ENCODE measurements at regions not wholly inside any gene's neighbourhood (a gene's known extent, or its start where the extent isn't known, plus 50 kb on each side); places are given as distances from the start of the nearest gene placed in this dataset.

DNA sequence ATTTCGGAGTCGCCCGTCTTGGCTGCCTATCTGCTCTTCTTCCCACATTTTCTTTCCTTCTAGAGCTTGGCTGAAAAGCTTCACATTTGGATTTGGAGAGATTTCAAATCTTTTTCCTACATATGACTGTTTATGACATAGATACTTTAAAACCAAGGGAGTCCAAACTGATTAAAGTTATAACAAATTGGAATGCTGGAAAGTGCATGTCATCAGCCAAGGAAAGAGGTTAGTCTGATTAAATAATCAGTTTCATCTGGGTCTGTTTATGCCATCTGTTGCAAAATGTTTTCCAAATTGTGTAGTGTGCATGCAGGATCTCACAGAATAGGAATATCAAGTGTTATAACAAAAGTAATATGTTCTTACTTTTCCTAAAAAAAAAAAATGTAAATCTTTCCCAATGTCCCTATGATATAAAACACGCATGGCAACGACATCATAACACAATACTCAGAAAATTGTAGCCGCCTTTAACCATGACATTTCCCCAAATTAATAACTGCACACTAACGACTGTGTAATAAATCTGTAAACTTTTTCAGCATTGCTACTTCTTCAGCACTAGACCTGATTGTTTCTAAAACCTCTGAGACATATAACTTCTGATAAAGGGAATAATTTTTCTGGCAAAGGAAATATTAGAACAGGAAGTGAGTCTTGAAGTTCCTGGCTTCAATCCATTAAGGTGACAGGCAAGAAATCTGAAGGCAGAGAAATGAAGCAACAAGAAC, 230.2 kb upstream of the FOXQ1 start:
- DNase-seq: no peak

DNA sequence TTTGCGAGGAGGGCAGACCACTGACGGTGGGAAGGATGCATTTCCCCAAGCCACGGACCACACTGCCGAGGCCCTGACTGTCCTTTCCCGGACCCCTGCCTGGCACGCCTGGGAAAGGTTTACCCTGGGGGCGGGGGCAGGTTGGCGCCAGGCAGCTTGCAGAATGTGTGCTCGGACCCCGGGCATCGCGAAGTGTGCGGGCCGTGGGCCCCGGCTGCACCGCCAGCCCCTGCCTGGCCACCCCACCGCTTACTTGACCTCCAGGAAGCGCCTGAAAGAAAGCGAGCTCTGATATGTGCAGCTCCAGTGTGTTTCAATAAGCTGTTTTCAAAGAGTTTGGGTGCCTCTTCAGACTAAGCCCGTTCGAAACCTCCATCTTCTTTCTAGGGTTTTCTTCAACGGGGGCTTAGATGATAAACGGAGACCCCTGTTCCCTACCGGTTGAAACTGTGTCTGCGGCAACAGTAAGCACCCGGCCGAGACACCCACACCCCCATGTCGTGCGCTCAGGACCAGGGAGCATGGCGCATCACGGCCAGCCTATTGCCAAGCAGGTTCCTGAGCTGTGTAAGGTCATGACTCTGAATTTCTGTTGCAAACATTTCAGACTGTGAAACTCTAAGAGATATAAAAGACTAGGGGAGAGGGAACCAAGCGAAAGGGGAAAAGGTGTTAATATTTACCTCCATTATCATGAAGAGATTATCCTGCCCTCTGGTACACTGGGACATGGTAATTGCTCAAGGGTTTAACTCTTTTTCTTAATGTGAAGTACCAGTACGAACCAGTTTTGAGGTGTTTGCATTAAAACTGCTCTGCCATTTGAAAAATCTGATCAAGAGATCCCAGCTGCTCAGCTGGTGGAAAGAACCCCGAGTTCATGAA, 231.2 kb upstream of the FOXQ1 start:
- TF ChIP-seq POLR2A (IDR thresholded peaks at IDR 0.05; ENCODE audit: low read length) (no peak), GATA1 (IDR thresholded peaks at IDR 0.05; ENCODE audit: low read depth, low read length) (no peak)
- DNase-seq: no peak

More for the DNA sequence above, 230.2 kb upstream of the FOXQ1 start:
- TF ChIP-seq GATA1 (IDR thresholded peaks at IDR 0.05; ENCODE audit: low read depth, low read length) (no peak), POLR2A (IDR thresholded peaks at IDR 0.05; ENCODE audit: low read length) (no peak)

DNA sequence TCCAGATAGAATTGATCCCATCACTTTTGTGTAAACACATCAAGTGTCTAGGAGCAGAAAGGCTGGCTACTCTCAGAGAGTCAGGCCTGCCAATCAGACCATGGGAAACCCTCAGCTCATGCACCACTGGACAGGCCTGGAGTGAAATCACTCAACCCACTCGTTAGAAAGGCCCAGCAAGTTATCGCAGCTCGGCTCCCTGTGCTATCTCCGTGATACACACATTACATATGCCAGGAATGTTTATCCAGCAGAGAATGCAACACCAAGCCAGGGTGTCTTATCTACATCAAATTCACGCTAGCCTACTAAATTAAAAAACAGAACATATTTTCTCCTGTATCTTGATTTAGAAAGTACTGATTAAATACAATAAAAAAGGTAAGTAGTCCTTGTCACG, 232.4 kb upstream of the FOXQ1 start:
- TF ChIP-seq GATA1 (IDR thresholded peaks at IDR 0.05; ENCODE audit: low read depth, low read length) (no peak), POLR2A (IDR thresholded peaks at IDR 0.05; ENCODE audit: low read length) (no peak)
- DNase-seq: peak in 1 of 2 experiments; percentile 4

DNA sequence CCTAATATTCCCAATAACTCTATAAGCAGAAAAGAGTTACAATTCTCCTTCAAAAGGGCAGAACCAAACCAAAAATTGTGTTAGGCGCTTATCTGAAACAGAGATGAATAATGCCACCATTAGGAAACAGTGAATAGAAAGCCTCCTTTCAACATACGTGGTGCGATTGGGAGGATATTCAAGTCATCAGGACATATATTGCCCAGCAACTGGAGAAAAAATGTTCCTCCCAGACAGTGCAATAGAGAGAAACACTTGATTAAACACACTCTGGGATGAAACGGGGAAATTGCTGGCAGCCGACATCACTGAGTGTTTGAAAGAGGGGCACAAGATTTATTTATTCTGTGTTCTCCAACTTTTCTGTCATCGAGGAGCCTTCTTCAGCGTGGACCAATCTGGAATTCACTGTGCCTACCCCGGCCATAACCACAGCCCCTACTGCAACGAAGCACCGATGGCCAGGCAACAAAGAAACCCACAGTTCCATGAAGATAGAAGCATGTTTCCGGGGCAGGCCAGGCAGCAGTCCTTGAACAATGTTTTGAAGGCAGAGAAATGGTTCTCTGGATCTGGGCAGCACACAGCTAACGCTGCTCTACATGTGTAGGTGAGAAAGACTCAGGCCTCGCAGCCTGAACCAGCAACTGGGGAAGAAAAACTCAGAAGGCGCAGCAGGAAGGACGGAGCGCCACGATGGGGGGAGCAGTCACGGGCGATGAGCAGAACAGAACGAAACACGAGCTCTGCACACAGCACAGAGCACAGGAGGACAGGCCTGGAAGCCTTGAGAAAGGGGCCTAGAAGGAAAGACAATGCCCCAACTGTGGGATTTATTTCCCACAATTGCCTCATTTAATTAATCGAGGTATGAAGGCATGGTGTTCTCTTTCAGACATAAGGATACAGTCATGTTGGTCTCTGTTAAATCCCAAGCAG, 234.2 kb upstream of the FOXQ1 start:
- no peak for TF ChIP-seq GATA1 (IDR thresholded peaks at IDR 0.05; ENCODE audit: low read depth, low read length)
- no peak for TF ChIP-seq POLR2A (IDR thresholded peaks at IDR 0.05; ENCODE audit: low read length)
- no peak for DNase-seq

DNA sequence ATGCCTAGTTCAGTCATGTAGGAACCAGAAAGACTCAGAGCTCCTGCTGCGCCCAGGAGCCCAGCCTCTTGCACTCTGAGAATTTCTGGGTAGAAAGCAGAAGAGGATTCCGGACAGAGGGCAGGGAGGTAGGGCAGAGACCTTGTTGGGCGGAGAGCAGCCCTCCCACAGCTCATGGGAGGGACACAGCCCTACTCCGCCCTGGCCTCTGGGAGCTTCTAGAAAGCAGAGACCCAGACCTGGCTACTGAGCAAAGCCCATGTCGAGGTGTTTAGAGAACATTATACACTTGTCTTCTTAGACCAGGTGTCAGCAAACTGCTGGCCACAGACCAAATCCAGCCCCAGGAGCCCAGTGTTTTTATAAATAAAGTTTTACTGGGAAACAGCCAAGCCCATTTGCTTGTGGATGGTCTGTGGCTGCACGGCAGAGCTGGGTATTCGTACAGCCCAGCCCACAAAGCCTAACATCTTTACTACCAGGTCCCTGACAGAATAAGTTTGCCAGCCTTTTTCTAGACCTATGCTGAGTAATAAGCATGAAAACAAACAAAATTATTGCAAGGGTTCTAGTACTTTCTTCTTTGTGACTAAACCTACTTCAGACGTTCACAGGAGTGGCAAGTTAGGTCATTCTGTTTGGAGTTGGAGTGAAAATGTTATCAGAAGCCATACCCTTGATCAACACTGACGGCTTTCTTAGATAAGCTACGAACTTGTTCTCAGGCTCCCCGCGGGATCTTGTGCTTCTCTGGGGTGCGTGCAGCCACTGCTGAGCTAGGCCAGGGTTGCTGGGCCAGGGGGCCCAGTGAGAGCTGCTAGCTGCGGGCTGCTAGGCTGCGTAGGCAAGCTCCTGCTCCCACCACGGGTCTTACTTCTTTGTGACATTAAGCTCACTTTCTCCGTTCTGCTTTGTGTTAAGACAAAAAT, 235.1 kb upstream of the FOXQ1 start:
- TF ChIP-seq POLR2A (IDR thresholded peaks at IDR 0.05; ENCODE audit: low read length) (no peak), GATA1 (IDR thresholded peaks at IDR 0.05; ENCODE audit: low read depth, low read length) (peak; percentile 44)
- peak; percentile 58 to 85 for DNase-seq

DNA sequence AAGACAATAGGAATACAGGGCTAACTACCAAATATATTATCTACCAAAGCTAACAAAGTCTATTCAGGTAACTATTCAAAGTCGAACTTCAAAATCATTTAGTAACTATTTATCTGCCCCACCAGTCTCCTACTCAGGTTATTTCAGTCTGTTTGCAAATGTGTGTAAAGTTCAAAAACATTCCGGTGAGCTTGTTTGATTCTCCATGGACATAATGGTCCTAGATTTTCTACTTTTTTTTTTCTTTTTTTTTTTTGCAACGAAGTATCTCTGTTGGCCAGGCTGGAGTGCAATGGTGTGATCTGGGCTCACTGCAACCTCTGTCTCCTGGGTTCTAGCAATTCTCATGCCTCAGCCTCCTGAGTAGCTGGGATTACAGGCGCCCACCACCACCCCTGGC, 236.0 kb upstream of the FOXQ1 start:
- TF ChIP-seq POLR2A (IDR thresholded peaks at IDR 0.05; ENCODE audit: low read length): no peak
- no peak for TF ChIP-seq GATA1 (IDR thresholded peaks at IDR 0.05; ENCODE audit: low read depth, low read length)

DNA sequence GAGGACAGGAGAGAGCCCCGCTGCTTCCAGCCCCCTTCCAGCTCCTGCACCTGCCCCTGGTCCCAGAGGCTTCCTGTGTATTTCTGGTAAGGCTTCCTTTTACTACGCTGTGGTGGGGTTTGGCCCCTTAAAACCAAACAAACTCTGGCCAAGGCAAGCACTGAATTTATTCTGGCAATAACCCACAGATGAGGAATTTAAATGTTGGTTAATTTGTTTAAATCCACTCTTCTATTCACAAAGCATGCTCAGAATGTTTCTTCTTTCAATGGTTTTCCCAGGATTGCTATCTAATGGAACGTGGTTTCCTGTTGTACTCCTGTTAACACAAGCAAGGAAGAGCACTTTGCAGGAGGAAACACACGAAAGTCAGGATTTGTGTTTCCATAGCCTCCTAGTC, 236.5 kb upstream of the FOXQ1 start:
- DNase-seq: no peak

More for the DNA sequence above, 236.0 kb upstream of the FOXQ1 start:
- no peak for DNase-seq

DNA sequence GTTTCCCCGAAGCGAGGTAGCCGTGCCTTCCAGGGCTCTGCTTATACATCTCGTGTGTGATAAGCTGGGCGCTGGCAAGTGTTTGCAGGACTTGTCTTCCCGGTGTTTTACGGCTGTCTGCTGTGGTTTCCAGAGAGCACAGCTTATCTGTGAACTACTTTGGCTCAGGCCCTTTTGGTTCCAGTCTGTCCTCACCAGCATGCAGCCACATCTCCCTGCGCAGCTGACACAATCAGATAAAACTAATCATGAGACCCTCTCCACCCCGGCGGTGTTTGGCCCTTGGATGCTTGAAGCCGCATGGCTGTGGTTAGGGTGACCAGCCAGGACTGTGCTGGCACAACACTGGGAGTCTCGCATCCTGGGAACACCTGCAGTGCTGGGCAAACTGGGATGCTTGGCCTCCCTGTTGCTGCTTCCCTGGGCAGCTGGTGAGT, 241.8 kb upstream of the FOXQ1 start:
- peak; percentile 64 to 88 for DNase-seq
- TF ChIP-seq GATA1 (IDR thresholded peaks at IDR 0.05; ENCODE audit: low read depth, low read length) (peak; percentile 50), POLR2A (IDR thresholded peaks at IDR 0.05; ENCODE audit: low read length) (no peak)

More for the DNA sequence above, 236.5 kb upstream of the FOXQ1 start:
- TF ChIP-seq GATA1 (IDR thresholded peaks at IDR 0.05; ENCODE audit: low read depth, low read length): no peak
- no peak for TF ChIP-seq POLR2A (IDR thresholded peaks at IDR 0.05; ENCODE audit: low read length)

DNA sequence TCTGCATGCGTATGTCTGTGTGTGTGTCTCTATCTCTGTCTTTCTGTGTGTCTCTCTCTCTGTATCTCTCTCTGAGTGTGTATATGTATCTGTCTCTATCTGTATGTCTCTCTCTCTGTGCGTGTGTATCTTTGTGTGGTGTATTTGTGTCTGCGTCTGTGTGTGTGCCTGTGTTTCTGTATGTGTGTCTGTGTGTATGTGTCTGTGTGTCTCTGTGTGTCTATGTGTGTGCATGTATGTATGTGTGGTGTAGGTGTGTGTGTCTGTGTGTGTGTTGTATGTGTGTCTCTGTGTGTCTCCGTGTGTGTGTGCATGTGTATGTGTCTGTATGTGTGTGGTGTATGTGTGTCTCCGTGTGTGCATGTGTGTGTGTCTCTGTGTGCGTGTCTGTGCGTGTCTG, 243.0 kb upstream of the FOXQ1 start:
- no peak for TF ChIP-seq POLR2A (IDR thresholded peaks at IDR 0.05; ENCODE audit: low read length)
- no peak for TF ChIP-seq GATA1 (IDR thresholded peaks at IDR 0.05; ENCODE audit: low read depth, low read length)
- DNase-seq: no peak

DNA sequence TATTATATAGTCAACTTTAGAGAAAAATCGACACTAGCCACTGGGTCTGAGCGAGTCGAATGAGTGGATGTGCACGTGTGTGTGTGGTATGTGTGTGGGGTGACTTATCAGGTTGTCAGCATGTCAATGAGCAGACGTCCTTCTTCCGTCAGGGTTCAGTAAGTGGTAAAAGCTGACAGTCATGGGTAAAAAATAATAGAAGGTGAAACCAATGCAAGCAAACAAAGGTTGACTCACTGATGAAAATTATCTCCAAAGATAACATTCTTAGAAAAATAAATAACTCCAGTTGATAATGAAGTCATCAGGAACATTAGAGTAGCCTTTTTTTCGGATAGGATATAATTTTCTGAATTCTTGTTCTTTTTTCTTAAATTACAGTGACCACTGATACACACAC, 243.8 kb upstream of the FOXQ1 start:
- no peak for DNase-seq

DNA sequence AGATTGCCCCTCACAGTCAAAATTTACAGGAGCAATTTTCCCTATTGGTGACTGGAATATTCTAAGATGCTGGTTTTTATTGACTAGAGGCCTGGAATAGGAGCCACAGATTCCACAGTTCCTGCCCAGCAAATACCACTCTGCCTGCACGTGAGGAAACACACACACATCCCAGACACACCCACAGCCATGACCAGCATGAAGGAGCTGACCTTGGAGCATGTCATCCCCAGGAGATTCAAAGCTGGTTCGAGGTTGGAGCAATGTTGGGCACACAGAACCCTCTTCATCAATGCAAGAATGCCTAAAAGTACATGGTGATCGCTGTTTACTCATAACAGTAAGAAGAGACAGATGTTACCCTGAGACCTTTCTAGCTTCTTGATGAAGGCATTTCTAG, 244.6 kb upstream of the FOXQ1 start:
- TF ChIP-seq POLR2A (IDR thresholded peaks at IDR 0.05; ENCODE audit: low read length) (no peak), GATA1 (IDR thresholded peaks at IDR 0.05; ENCODE audit: low read depth, low read length) (no peak)

More for the DNA sequence above, 243.8 kb upstream of the FOXQ1 start:
- TF ChIP-seq GATA1 (IDR thresholded peaks at IDR 0.05; ENCODE audit: low read depth, low read length) (no peak), POLR2A (IDR thresholded peaks at IDR 0.05; ENCODE audit: low read length) (no peak)

DNA sequence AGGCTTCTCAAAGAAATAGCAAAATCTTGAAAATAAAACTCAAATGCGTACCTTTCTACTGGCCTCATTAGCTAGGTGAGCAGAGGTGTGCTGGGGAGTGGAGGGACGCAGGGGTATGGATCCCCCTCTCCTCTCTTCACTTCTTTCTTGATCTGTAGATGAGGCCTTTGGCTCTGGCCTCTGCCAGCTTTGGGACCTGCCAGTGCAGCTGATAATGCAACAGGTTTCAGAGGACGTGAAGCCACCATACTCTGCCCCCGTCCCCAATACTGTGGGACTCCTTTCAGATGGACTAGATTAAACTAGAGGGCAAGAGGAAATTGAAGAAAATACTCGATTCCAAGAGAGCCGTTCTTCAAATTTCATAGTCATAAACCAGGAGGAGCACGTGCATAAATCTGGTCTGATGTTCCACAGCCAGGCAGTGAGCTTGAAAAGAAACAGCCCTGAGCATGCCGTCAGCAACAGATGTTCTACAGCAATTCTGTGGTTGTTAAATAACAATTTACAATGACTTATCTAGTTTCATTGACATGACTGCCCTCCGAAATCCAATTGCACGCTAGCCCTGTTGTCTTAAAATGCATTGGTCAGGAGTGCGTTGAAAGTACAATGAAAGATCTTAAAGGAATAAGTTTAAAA, 245.3 kb upstream of the FOXQ1 start:
- TF ChIP-seq POLR2A (IDR thresholded peaks at IDR 0.05; ENCODE audit: low read length) (no peak), GATA1 (IDR thresholded peaks at IDR 0.05; ENCODE audit: low read depth, low read length) (no peak)
- no peak for DNase-seq

More for the DNA sequence above, 244.6 kb upstream of the FOXQ1 start:
- no peak for DNase-seq
